Ovary (tissue), 3 donors: ENCODE measurements at regions not wholly inside any gene's neighbourhood (a gene's known extent, or its start where the extent isn't known, plus 50 kb on each side); places are given as distances from the start of the nearest gene placed in this dataset.

Experiments used
- CTCF ChIP-seq, 3 donors: fragments of 450-650 bp in 2 of 3; fragments of 200-600 bp in 1 of 3; IDR thresholded peaks; one replicate each; pipeline versions ENCODE4 v1.5.1 to v1.8.0; 2016 to 2022; ENCODE audit warnings: antibody characterized with exemption in 3 of 3, mild to moderate bottlenecking in 1 of 3
- EP300 ChIP-seq: sonication (generic); formaldehyde crosslinking; IDR thresholded peaks from one replicate; pipeline ENCODE4 v1.6.1; 2017; ENCODE audit warnings: antibody characterized with exemption
- POLR2A ChIP-seq: fragments of 450-650 bp; IDR thresholded peaks from one replicate; pipeline ENCODE4 v1.6.1; 2017; ENCODE audit warnings: antibody characterized with exemption, mild to moderate bottlenecking, moderate library complexity
- donor health status: DM: no; HTN: no; CAD: no.

DNA sequence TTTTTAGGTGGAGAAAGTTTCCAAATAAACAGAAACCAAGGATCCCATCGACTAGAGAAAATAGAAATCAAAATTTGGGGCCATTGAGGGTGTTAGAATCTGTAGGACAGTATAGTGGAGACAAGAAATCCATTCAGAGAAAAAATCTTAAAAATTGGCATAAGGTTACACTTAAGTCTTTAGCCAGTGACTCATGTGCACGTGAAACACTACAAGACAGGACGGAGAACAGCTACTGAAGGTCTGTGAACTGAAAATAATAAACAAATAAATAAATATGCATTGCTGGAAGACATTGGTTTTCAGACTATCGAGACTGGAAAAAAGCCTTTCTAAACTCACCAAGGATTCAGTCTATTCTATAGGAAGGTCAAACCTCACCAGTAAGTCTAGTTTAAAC, 1955.5 kb downstream of the MAT2B start:
- no peak for TF ChIP-seq EP300
- no peak for TF ChIP-seq CTCF (IDR thresholded peaks at IDR 0.05)
- no peak for TF ChIP-seq POLR2A
